ENCODE measurements at regions not wholly inside any gene's neighbourhood (a gene's known extent, or its start where the extent isn't known, plus 50 kb on each side); places are given as distances from the start of the nearest gene placed in this dataset.

DNA sequence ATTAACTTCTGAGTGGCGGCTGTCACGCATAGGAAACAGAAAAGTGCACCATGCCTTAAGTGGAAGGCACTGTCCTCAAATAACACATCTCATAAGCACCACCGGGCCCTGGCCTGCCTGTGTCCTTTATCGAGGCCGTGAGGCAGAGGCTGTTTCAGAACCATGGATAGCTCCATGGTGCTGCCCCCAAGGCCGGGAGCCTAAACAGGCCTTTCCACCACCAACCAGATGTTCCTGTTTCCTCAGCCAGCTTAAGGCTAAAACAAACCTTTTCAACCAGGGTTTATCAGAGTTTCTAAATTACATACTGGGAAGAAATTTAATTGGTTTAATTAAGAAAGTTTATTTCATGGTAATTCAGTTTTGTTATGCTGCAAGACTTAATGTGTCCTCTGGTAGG, 114.4 kb downstream of the DMRTA2 start:
- no peak for DNase-seq (ENCODE audit: extremely low spot score in 2 of 2)
- no peaks in the 10 kb centered on the region for H3K36me3 ChIP-seq
- H3K4me1 ChIP-seq = no peaks in the 10 kb centered on the region
- no peak overlapping the region for H3K4me3 ChIP-seq
- TF ChIP-seq POLR2AphosphoS5 (IDR thresholded peaks at IDR 0.05; ENCODE audit: insufficient read depth in 1 of 2, low read depth in 1 of 2) (no peak), POLR2A (IDR thresholded peaks at IDR 0.05) (no peak)
- TF ChIP-seq, protein P1, sequence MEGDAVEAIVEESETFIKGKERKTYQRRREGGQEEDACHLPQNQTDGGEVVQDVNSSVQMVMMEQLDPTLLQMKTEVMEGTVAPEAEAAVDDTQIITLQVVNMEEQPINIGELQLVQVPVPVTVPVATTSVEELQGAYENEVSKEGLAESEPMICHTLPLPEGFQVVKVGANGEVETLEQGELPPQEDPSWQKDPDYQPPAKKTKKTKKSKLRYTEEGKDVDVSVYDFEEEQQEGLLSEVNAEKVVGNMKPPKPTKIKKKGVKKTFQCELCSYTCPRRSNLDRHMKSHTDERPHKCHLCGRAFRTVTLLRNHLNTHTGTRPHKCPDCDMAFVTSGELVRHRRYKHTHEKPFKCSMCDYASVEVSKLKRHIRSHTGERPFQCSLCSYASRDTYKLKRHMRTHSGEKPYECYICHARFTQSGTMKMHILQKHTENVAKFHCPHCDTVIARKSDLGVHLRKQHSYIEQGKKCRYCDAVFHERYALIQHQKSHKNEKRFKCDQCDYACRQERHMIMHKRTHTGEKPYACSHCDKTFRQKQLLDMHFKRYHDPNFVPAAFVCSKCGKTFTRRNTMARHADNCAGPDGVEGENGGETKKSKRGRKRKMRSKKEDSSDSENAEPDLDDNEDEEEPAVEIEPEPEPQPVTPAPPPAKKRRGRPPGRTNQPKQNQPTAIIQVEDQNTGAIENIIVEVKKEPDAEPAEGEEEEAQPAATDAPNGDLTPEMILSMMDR (IDR thresholded peaks at IDR 0.05) = no peak
- intact Hi-C loops (cut with DNase I) = no loop called here
- H3K27ac ChIP-seq = no peak overlapping the region
- H3K27me3 ChIP-seq = no peaks in the 10 kb centered on the region
- H3K9me3 ChIP-seq = no peaks in the 10 kb centered on the region

DNA sequence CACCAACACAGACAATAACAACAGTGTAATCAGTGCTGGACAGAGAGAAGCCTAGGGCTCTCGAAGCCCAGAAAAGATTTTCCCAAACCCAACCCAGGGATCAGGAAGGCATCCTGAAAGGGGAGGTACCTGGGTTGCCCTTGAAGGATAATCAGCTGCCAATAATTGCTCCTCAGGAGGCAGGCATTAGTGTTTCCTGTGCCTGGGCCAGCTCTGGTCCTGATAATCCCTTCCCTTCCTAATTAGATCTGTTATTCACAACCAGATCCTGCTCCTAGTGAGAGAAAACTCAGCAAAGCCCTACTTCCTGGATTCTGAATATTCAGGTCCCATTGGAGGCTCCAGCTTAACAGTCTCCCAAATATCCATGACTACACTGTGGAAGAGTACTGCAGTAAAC, 117.4 kb downstream of the DMRTA2 start:
- no peak for DNase-seq (ENCODE audit: extremely low spot score in 2 of 2)
- intact Hi-C loops (cut with DNase I) = no loop called here
- Histone ChIP-seq H3K36me3 (no peaks in the 10 kb centered on the region), H3K27me3 (no peaks in the 10 kb centered on the region), H3K27ac (no peak overlapping the region), H3K4me3 (no peak overlapping the region), H3K4me1 (no peaks in the 10 kb centered on the region), H3K9me3 (no peaks in the 10 kb centered on the region)
- TF ChIP-seq POLR2AphosphoS5 (IDR thresholded peaks at IDR 0.05; ENCODE audit: insufficient read depth in 1 of 2, low read depth in 1 of 2) (no peak), POLR2A (IDR thresholded peaks at IDR 0.05) (no peak)
- TF ChIP-seq, protein P1 (IDR thresholded peaks at IDR 0.05) = no peak

DNA sequence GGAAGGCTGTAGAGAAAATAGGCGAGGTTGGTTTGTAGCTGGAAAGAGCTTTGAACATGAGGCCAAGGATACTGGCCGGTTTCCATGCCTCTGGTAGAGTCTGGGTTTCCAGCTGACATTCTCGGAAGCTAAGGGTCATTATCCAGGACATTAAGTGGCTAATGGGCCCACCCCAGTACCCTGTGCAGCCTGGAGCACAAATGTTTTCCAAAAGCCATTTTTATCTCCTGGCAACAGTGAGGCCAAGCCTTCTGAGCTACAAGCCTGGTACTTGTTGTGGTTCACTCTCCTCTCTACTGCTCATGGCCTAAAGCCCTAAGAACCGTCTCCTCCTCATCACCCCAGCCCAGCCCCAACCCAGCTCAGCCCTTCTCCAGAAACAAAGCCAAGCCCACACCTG, 122.9 kb downstream of the DMRTA2 start:
- H3K27ac ChIP-seq = no peak overlapping the region
- no peak for DNase-seq (ENCODE audit: extremely low spot score in 2 of 2)
- TF ChIP-seq, protein P1 (IDR thresholded peaks at IDR 0.05) = no peak
- no peak for TF ChIP-seq POLR2A (IDR thresholded peaks at IDR 0.05)
- TF ChIP-seq POLR2AphosphoS5 (IDR thresholded peaks at IDR 0.05; ENCODE audit: insufficient read depth in 1 of 2, low read depth in 1 of 2) = no peak
- H3K36me3 ChIP-seq = no peaks in the 10 kb centered on the region
- H3K9me3 ChIP-seq = no peaks in the 10 kb centered on the region
- no peaks in the 10 kb centered on the region for H3K4me1 ChIP-seq
- intact Hi-C loops (cut with DNase I) = no loop called here
- H3K4me3 ChIP-seq = no peak overlapping the region
- no peaks in the 10 kb centered on the region for H3K27me3 ChIP-seq

DNA sequence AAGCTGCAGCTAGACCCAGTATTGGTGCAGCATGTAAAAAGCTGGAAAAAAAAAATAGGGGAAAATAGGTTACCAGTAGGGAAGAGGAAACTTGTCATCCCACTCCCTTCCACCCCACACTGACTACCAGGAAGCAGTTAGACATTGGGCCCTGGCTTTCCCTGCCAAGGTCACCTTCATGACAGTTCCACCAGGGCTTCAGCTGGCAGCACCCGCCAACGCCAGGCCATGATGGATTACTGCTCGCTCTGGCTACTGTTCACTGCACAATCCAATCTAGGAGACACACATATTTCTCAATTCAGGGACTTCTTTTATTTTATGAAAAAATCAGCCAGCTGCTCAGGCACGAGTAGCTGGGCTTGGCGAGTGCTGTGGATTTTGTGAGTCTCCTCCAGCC, 127.7 kb downstream of the DMRTA2 start:
- Histone ChIP-seq H3K4me1 (no peaks in the 10 kb centered on the region), H3K27ac (no peak overlapping the region), H3K27me3 (no peaks in the 10 kb centered on the region), H3K4me3 (no peak overlapping the region), H3K36me3 (no peaks in the 10 kb centered on the region), H3K9me3 (no peaks in the 10 kb centered on the region)
- DNase-seq (ENCODE audit: extremely low spot score in 2 of 2) = no peak
- TF ChIP-seq POLR2AphosphoS5 (IDR thresholded peaks at IDR 0.05; ENCODE audit: insufficient read depth in 1 of 2, low read depth in 1 of 2) = no peak
- TF ChIP-seq POLR2A (IDR thresholded peaks at IDR 0.05) = no peak
- TF ChIP-seq, protein P1 (IDR thresholded peaks at IDR 0.05) = no peak
- intact Hi-C loops (cut with DNase I) = no loop called here

DNA sequence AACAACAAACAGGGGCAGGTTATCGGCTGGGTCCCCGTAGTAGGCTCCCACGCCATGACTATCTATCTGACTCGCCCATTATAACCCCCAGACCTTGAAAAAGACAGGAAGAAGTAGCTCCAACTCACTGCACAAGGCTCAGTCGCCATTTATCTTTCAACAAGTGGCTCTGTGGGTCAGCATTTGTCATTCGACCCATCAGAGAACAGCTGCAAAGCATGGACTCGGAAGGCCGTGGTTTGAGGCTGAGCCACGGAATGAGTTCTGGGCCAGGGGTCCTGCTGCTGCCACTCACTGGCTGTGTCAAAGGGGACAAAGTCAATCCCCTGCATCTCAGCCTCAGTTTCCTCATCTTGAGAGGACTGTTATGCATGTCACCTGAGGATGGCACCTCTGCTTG, 131.0 kb downstream of the DMRTA2 start:
- Histone ChIP-seq H3K36me3 (no peaks in the 10 kb centered on the region), H3K4me3 (no peak overlapping the region), H3K27ac (no peak overlapping the region), H3K9me3 (no peaks in the 10 kb centered on the region), H3K27me3 (no peaks in the 10 kb centered on the region), H3K4me1 (no peaks in the 10 kb centered on the region)
- TF ChIP-seq POLR2A (IDR thresholded peaks at IDR 0.05) = no peak
- no peak for TF ChIP-seq POLR2AphosphoS5 (IDR thresholded peaks at IDR 0.05; ENCODE audit: insufficient read depth in 1 of 2, low read depth in 1 of 2)
- TF ChIP-seq, protein P1 (IDR thresholded peaks at IDR 0.05) = no peak
- DNase-seq (ENCODE audit: extremely low spot score in 2 of 2) = no peak
- intact Hi-C loops (cut with DNase I) = no loop called here

Measured in vagina (tissue), 2 donors.